ENCODE measurements at regions not wholly inside any gene's neighbourhood (a gene's known extent, or its start where the extent isn't known, plus 50 kb on each side); places are given as distances from the start of the nearest gene placed in this dataset.

GRCh38 chr11:92703449-92703830 is 266.0 kb upstream of the MTNR1B start:
- DNase-seq (no peak), ATAC-seq (peak in 2 of 8 donors; percentile 53 to 60)
- H3K36me3 ChIP-seq = no peaks in the 10 kb centered on the region
- TF ChIP-seq CTCF (IDR thresholded peaks at IDR 0.05) = no peak
- H3K4me1 ChIP-seq = peaks cover 0 to 32% (median 15%) of the 10 kb centered on the region in 9 donors
- 19 to 23% methylated on average over 3 of the region's 3 CpGs for WGBS, 2 donors
- no peaks in the 10 kb centered on the region for H3K9me3 ChIP-seq
- intact Hi-C loops (cut with DNase I) = no loop called here
- no peak overlapping the region for H3K4me3 ChIP-seq
- H3K27ac ChIP-seq = no peak overlapping the region
- H3K27me3 ChIP-seq = no peaks in the 10 kb centered on the region

GRCh38 chr11:92707173-92707619 is 262.3 kb upstream of the MTNR1B start:
- peak overlapping the region; percentile 63 to 92 (median 84) for H3K27ac ChIP-seq
- ATAC-seq (peak; percentile 14 to 65 (median 48)), DNase-seq (no peak)
- no peaks in the 10 kb centered on the region for H3K27me3 ChIP-seq
- no peak overlapping the region for H3K4me3 ChIP-seq
- TF ChIP-seq CTCF (IDR thresholded peaks at IDR 0.05) = no peak
- 54 to 57% methylated on average over 3 of the region's 3 CpGs for WGBS, 2 donors
- no peaks in the 10 kb centered on the region for H3K9me3 ChIP-seq
- peaks cover 0 to 50% (median 15%) of the 10 kb centered on the region in 9 donors for H3K4me1 ChIP-seq
- no peaks in the 10 kb centered on the region for H3K36me3 ChIP-seq
- intact Hi-C loops (cut with DNase I) = no loop called here

- Histone ChIP-seq H3K4me3 (no peak overlapping the region), H3K9me3 (no peaks in the 10 kb centered on the region), H3K27ac (peak overlapping the region; percentile 63 to 92 (median 84)), H3K27me3 (no peaks in the 10 kb centered on the region), H3K36me3 (no peaks in the 10 kb centered on the region), H3K4me1 (peaks cover 0 to 51% (median 15%) of the 10 kb centered on the region in 9 donors)
- DNase-seq (peak in 1 of 2 donors; percentile 19), ATAC-seq (peak; percentile 63 to 94 (median 88))
- TF ChIP-seq CTCF (IDR thresholded peaks at IDR 0.05) = no peak
- WGBS, 2 donors = 8 to 22% methylated on average over 1 of the region's 1 CpG
- intact Hi-C loops (cut with DNase I) = no loop called here
Measured at GRCh38 chr11:92707665-92708064, 261.8 kb upstream of the MTNR1B start.

- Histone ChIP-seq H3K4me1 (peaks cover 0 to 46% (median 15%) of the 10 kb centered on the region in 9 donors), H3K9me3 (no peaks in the 10 kb centered on the region), H3K4me3 (no peak overlapping the region), H3K27me3 (no peaks in the 10 kb centered on the region), H3K36me3 (no peaks in the 10 kb centered on the region), H3K27ac (peak overlapping the region in 3 of 10 donors; percentile 3 to 17 (median 6))
- WGBS, 2 donors = 60 to 66% methylated on average over 4 of the region's 4 CpGs
- DNase-seq (no peak), ATAC-seq (peak in 2 of 8 donors; percentile 29 to 39)
- TF ChIP-seq CTCF (IDR thresholded peaks at IDR 0.05) = no peak
- intact Hi-C loops (cut with DNase I) = no loop called here
Measured at GRCh38 chr11:92709329-92709728, 260.1 kb upstream of the MTNR1B start.
